CD14-positive monocyte (primary cell): ENCODE measurements at regions not wholly inside any gene's neighbourhood (a gene's known extent, or its start where the extent isn't known, plus 50 kb on each side); places are given as distances from the start of the nearest gene placed in this dataset.

Experiments used
- DNase-seq, 3 donors: peaks; one replicate each; pipeline ENCODE4 v3.0.0-alpha.2; 2011 to 2022
- H2AFZ ChIP-seq: 2 replicates; pipeline ENCODE4 v1.6.0; 2012; ENCODE audit warnings: mild to moderate bottlenecking, low read depth, low read length, inconsistent platforms; ENCODE audit not compliant: insufficient read depth, poor library complexity, severe bottlenecking
- H3K27ac ChIP-seq, 2 donors: 1 replicate in 1 of 2; 2 replicates in 1 of 2; pipeline ENCODE4 v1.5.1; 2012 to 2013; ENCODE audit warnings: low read length in 2 of 2, control low read depth in 1 of 2, inconsistent platforms in 1 of 2, low read depth in 1 of 2, mild to moderate bottlenecking in 1 of 2
- H3K27me3 ChIP-seq, 2 donors: one replicate each; pipeline versions ENCODE4 v1.6.0 to v1.6.1; 2011 to 2013; ENCODE audit warnings: low read length in 2 of 2; ENCODE audit not compliant: control insufficient read depth in 2 of 2, insufficient read depth in 2 of 2
- H3K36me3 ChIP-seq, 2 donors: replicated peaks in 1 of 2; 1 replicate in 1 of 2; 2 replicates in 1 of 2; pipeline versions ENCODE4 v1.5.1 to v1.6.1; 2012 to 2013; ENCODE audit warnings: low read length in 2 of 2, control low read depth in 1 of 2, inconsistent platforms in 1 of 2, mild to moderate bottlenecking in 1 of 2; ENCODE audit not compliant: insufficient read depth in 2 of 2, control insufficient read depth in 1 of 2
- H3K4me1 ChIP-seq, 2 donors: 1 replicate in 1 of 2; 2 replicates in 1 of 2; pipeline versions ENCODE4 v1.5.1 to v1.6.1; 2012 to 2013; ENCODE audit warnings: low read length in 2 of 2, control low read depth in 1 of 2, inconsistent platforms in 1 of 2, mild to moderate bottlenecking in 1 of 2, moderate library complexity in 1 of 2; ENCODE audit not compliant: insufficient read depth in 2 of 2, control insufficient read depth in 1 of 2
- H3K4me2 ChIP-seq: replicated peaks from 2 replicates; pipeline ENCODE3; 2012; ENCODE audit warnings: low read length, moderate library complexity, mild to moderate bottlenecking; ENCODE audit not compliant: poor library complexity, severe bottlenecking; ENCODE audit errors: extremely low read depth
- H3K4me3 ChIP-seq, 3 experiments: fragments of 200-600 bp in 1 of 3; sonication (generic) in 1 of 3; replicated peaks in 1 of 3; 1 replicate in 2 of 3; 2 replicates in 1 of 3; pipeline ENCODE4 v1.5.1; 2011 to 2013; ENCODE audit warnings: low read length in 3 of 3, mild to moderate bottlenecking in 3 of 3, control low read depth in 2 of 3, low read depth in 2 of 3, inconsistent platforms in 1 of 3, moderate library complexity in 1 of 3
- H3K79me2 ChIP-seq: 2 replicates; pipeline ENCODE4 v1.6.0; 2012; ENCODE audit warnings: mild to moderate bottlenecking, control low read depth, inconsistent platforms, low read length, moderate library complexity; ENCODE audit not compliant: insufficient read depth
- H3K9ac ChIP-seq: 2 replicates; pipeline ENCODE4 v1.6.0; 2017; ENCODE audit warnings: low read length, mild to moderate bottlenecking; ENCODE audit not compliant: insufficient read depth, poor library complexity, severe bottlenecking
- H3K9me3 ChIP-seq, 2 donors: replicated peaks in 1 of 2; 1 replicate in 1 of 2; 2 replicates in 1 of 2; pipeline versions ENCODE4 v1.5.1 to v1.6.1; 2012 to 2013; ENCODE audit warnings: low read length in 2 of 2, control low read depth in 1 of 2; ENCODE audit not compliant: control insufficient read depth in 1 of 2, insufficient read depth in 1 of 2
- H4K20me1 ChIP-seq: 2 replicates; pipeline ENCODE4 v1.6.0; 2012; ENCODE audit warnings: mild to moderate bottlenecking, low read length, control low read depth, moderate library complexity; ENCODE audit not compliant: insufficient read depth
- H3K27ac Mint-ChIP-seq, 7 donors: one replicate each; pipeline ENCODE4 v1.8.0; 2020; ENCODE audit warnings: mild to moderate bottlenecking in 7 of 7, mixed read lengths in 7 of 7, moderate library complexity in 6 of 7, inconsistent platforms in 2 of 7
- H3K27me3 Mint-ChIP-seq, 3 donors: one replicate each; pipeline ENCODE4 v1.8.0; 2021 to 2022; ENCODE audit warnings: low read depth in 3 of 3, mild to moderate bottlenecking in 3 of 3, mixed read lengths in 3 of 3, moderate library complexity in 3 of 3, inconsistent platforms in 1 of 3
- H3K36me3 Mint-ChIP-seq, 2 donors: one replicate each; pipeline ENCODE4 v1.8.0; 2020; ENCODE audit warnings: mixed read lengths in 2 of 2, inconsistent platforms in 1 of 2, mild to moderate bottlenecking in 1 of 2
- H3K4me1 Mint-ChIP-seq: one replicate; pipeline ENCODE4 v1.8.0; 2020; ENCODE audit warnings: mild to moderate bottlenecking, mixed read lengths
- H3K4me3 Mint-ChIP-seq, 2 donors: one replicate each; pipeline ENCODE4 v1.8.0; 2020; ENCODE audit warnings: mild to moderate bottlenecking in 2 of 2, mixed read lengths in 2 of 2, moderate library complexity in 1 of 2
- H3K9me3 Mint-ChIP-seq, 7 donors: one replicate each; pipeline ENCODE4 v1.8.0; 2020 to 2022; ENCODE audit warnings: mixed read lengths in 7 of 7, mild to moderate bottlenecking in 6 of 7, moderate library complexity in 6 of 7, inconsistent platforms in 2 of 7
- intact Hi-C, 2 donors: fragments of 100-400 bp; cut with micrococcal nuclease; formaldehyde crosslinking; loops; one replicate each; pipeline versions ENCODE4 v1.15.0 to v1.15.1; 2023
- TF ChIP-seq, protein P1 (sequence below): fragments of 200-600 bp; IDR thresholded peaks from one replicate; pipeline ENCODE4 v1.8.0; 2022; ENCODE audit warnings: antibody characterized with exemption, mild to moderate bottlenecking

- H3K27ac Mint-ChIP-seq = no peak overlapping the region
- no peaks in the 10 kb centered on the region for H3K27me3 Mint-ChIP-seq
- H3K9me3 Mint-ChIP-seq = peaks cover 0 to 12% (median 3%) of the 10 kb centered on the region in 7 donors
- no peaks in the 10 kb centered on the region for H3K36me3 Mint-ChIP-seq
- Histone ChIP-seq H4K20me1 (no peaks in the 10 kb centered on the region), H3K9me3 (peaks cover 0 to 12% of the 10 kb centered on the region in 2 donors), H3K27me3 (no peaks in the 10 kb centered on the region), H3K9ac (no peak overlapping the region), H3K4me2 (no peak overlapping the region), H3K79me2 (no peaks in the 10 kb centered on the region), H3K4me3 (no peak overlapping the region), H2AFZ (no peak overlapping the region), H3K27ac (no peak overlapping the region), H3K36me3 (no peaks in the 10 kb centered on the region), H3K4me1 (no peaks in the 10 kb centered on the region)
- H3K4me3 Mint-ChIP-seq = no peak overlapping the region
- TF ChIP-seq, protein P1, sequence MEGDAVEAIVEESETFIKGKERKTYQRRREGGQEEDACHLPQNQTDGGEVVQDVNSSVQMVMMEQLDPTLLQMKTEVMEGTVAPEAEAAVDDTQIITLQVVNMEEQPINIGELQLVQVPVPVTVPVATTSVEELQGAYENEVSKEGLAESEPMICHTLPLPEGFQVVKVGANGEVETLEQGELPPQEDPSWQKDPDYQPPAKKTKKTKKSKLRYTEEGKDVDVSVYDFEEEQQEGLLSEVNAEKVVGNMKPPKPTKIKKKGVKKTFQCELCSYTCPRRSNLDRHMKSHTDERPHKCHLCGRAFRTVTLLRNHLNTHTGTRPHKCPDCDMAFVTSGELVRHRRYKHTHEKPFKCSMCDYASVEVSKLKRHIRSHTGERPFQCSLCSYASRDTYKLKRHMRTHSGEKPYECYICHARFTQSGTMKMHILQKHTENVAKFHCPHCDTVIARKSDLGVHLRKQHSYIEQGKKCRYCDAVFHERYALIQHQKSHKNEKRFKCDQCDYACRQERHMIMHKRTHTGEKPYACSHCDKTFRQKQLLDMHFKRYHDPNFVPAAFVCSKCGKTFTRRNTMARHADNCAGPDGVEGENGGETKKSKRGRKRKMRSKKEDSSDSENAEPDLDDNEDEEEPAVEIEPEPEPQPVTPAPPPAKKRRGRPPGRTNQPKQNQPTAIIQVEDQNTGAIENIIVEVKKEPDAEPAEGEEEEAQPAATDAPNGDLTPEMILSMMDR = no peak
- no peaks in the 10 kb centered on the region for H3K4me1 Mint-ChIP-seq
- no peak for DNase-seq
- intact Hi-C loops = no loop called here
Measured at GRCh38 chr2:186306754-186307153, 179.3 kb upstream of the ZC3H15 start.

GRCh38 chr2:186307871-186308270, 178.2 kb upstream of the ZC3H15 start:
- Mint-ChIP-seq H3K27me3 (no peaks in the 10 kb centered on the region), H3K9me3 (peaks cover 3 to 18% (median 8%) of the 10 kb centered on the region in 7 donors), H3K36me3 (no peaks in the 10 kb centered on the region), H3K4me3 (no peak overlapping the region), H3K4me1 (no peaks in the 10 kb centered on the region), H3K27ac (no peak overlapping the region)
- Histone ChIP-seq H3K4me1 (no peaks in the 10 kb centered on the region), H4K20me1 (no peaks in the 10 kb centered on the region), H3K9me3 (peaks cover 5 to 14% of the 10 kb centered on the region in 2 donors), H3K36me3 (no peaks in the 10 kb centered on the region), H3K4me3 (no peak overlapping the region), H3K4me2 (no peak overlapping the region), H3K27me3 (no peaks in the 10 kb centered on the region), H3K27ac (no peak overlapping the region), H3K79me2 (no peaks in the 10 kb centered on the region), H2AFZ (no peak overlapping the region), H3K9ac (no peak overlapping the region)
- intact Hi-C loops = no loop called here
- no peak for DNase-seq
- TF ChIP-seq, protein P1 = no peak
